Endothelial cell of umbilical vein (primary cell): ENCODE measurements at regions not wholly inside any gene's neighbourhood (a gene's known extent, or its start where the extent isn't known, plus 50 kb on each side); places are given as distances from the start of the nearest gene placed in this dataset.

Experiments used
- BruUV-seq: library from RNA; stranded (reverse); fragments of 400-500 nt; replicated peaks from 2 replicates; lab custom pipeline; 2021; lab: Mats Ljungman, UMichigan
- CTCF ChIA-PET: fragments of 300-600, 350-600 bp; sonication (Branson Sonifier 250); formaldehyde crosslinking; loops from one replicate; lab custom pipeline; 2021; ENCODE audit warnings: antibody characterized with exemption, inconsistent platforms; lab: Charles Lee
- POLR2A ChIA-PET: fragments of 300-600, 350-600 bp; sonication (Branson Sonifier 250); formaldehyde crosslinking; loops from one replicate; lab custom pipeline; 2021; ENCODE audit warnings: antibody characterized with exemption, inconsistent platforms; lab: Charles Lee
- DNase-seq: peaks from one replicate; pipeline ENCODE4 v3.0.0-alpha.2; 2011; ENCODE audit warnings: low read depth, low spot score
- FAIRE-seq: peaks from 2 replicates; lab custom pipeline; 2011; peaks lifted over from hg19 to GRCh38; lab: Jason Lieb, UNC
- H2AFZ ChIP-seq: 2 replicates; pipeline ENCODE4 v1.6.0; 2012; ENCODE audit warnings: low read depth, low read length, control low read depth, inconsistent platforms
- H3K27ac ChIP-seq: 2 replicates; pipeline ENCODE4 v1.5.1; 2011; ENCODE audit warnings: low read depth, mild to moderate bottlenecking, control low read depth, low read length, moderate library complexity; ENCODE audit not compliant: insufficient read depth
- H3K27me3 ChIP-seq, 2 experiments: 2 replicates each; pipeline versions ENCODE4 v1.6.0 to v1.6.1; 2011; ENCODE audit warnings: low read length in 2 of 2, mixed read lengths in 1 of 2; ENCODE audit not compliant: control insufficient read depth in 2 of 2, insufficient read depth in 2 of 2
- H3K36me3 ChIP-seq, 2 experiments: 2 replicates in 1 of 2; 3 replicates in 1 of 2; pipeline ENCODE4 v1.5.1; 2011; ENCODE audit warnings: low read length in 2 of 2, mild to moderate bottlenecking in 1 of 2, moderate library complexity in 1 of 2; ENCODE audit not compliant: control insufficient read depth in 2 of 2, insufficient read depth in 2 of 2; ENCODE audit errors: extremely low read depth in 1 of 2
- H3K4me1 ChIP-seq: 3 replicates; pipeline ENCODE4 v1.5.1; 2011; ENCODE audit warnings: mild to moderate bottlenecking, low read length; ENCODE audit not compliant: control insufficient read depth, insufficient read depth; ENCODE audit errors: extremely low read depth
- H3K4me2 ChIP-seq: 2 replicates; pipeline ENCODE4 v1.6.1; 2011; ENCODE audit warnings: low read length, control low read depth, mixed read lengths; ENCODE audit not compliant: insufficient read depth
- H3K4me3 ChIP-seq, 3 experiments: fragments of 200-600 bp in 1 of 3; sonication (generic), shearing (Covaris generic) in 1 of 3; replicated peaks in 1 of 3; 2 replicates each; pipeline ENCODE4 v1.5.1; 2011 to 2016; ENCODE audit warnings: control low read depth in 3 of 3, low read length in 3 of 3, mild to moderate bottlenecking in 2 of 3, inconsistent platforms in 1 of 3, low read depth in 1 of 3, moderate library complexity in 1 of 3; ENCODE audit not compliant: insufficient read depth in 1 of 3
- H3K79me2 ChIP-seq: 2 replicates; pipeline ENCODE4 v1.6.0; 2012; ENCODE audit warnings: low read length, inconsistent platforms; ENCODE audit not compliant: control insufficient read depth, insufficient read depth
- H3K9ac ChIP-seq: replicated peaks from 2 replicates; pipeline ENCODE3; 2011; ENCODE audit warnings: low read length, control low read depth; ENCODE audit not compliant: insufficient read depth; ENCODE audit errors: extremely low read depth
- H3K9me1 ChIP-seq: replicated peaks from 3 replicates; pipeline ENCODE4 v1.6.0; 2011; ENCODE audit warnings: mild to moderate bottlenecking, low read length; ENCODE audit not compliant: control insufficient read depth, insufficient read depth; ENCODE audit errors: extremely low read depth
- H3K9me3 ChIP-seq: replicated peaks from 2 replicates; pipeline ENCODE4 v1.5.1; 2012; ENCODE audit warnings: low read length, inconsistent platforms; ENCODE audit not compliant: control insufficient read depth, insufficient read depth
- H4K20me1 ChIP-seq: replicated peaks from 2 replicates; pipeline ENCODE3; 2011; ENCODE audit warnings: mild to moderate bottlenecking, low read length; ENCODE audit not compliant: control insufficient read depth, insufficient read depth; ENCODE audit errors: extremely low read depth
- CTCF ChIP-seq, 2 donors: IDR thresholded peaks; 1 replicate in 1 of 2; 2 replicates in 1 of 2; pipeline ENCODE4 v1.5.1; 2011; ENCODE audit warnings: low read length in 2 of 2, mild to moderate bottlenecking in 2 of 2, moderate library complexity in 2 of 2, control low read depth in 1 of 2, inconsistent platforms in 1 of 2, low read depth in 1 of 2; ENCODE audit not compliant: insufficient read depth in 1 of 2; ENCODE audit errors: extremely low read depth in 1 of 2
- FOS ChIP-seq: IDR thresholded peaks from 2 replicates; pipeline ENCODE4 v1.6.1; 2011; ENCODE audit warnings: mild to moderate bottlenecking, low read length, moderate library complexity, borderline replicate concordance; ENCODE audit not compliant: insufficient read depth
- GATA2 ChIP-seq: IDR thresholded peaks from 2 replicates; pipeline ENCODE4 v1.7.0; 2011; ENCODE audit warnings: low read depth, mild to moderate bottlenecking, moderate library complexity, mixed read lengths, low read length; ENCODE audit not compliant: insufficient read length, insufficient read depth
- JUN ChIP-seq: IDR thresholded peaks from 2 replicates; pipeline ENCODE4 v1.6.1; 2011; ENCODE audit warnings: borderline replicate concordance, low read depth; ENCODE audit not compliant: insufficient read length, insufficient read depth
- MAX ChIP-seq: IDR thresholded peaks from 2 replicates; pipeline ENCODE4 v1.6.1; 2011; ENCODE audit not compliant: insufficient read depth, insufficient read length
- MYC ChIP-seq: IDR thresholded peaks from one replicate; pipeline ENCODE4 v1.6.1; 2011; ENCODE audit warnings: mild to moderate bottlenecking, low read depth, low read length
- dilution Hi-C: fragments of 300-500 bp; cut with MboI; formaldehyde crosslinking; loops from one replicate; pipeline ENCODE4 v1.15.0; 2019; ENCODE audit warnings: low sequenced_read_pairs; ENCODE audit not compliant: extremely low pct_ligation_motif_present
- intact Hi-C: fragments of 100-400 bp; cut with micrococcal nuclease; formaldehyde crosslinking; loops from one replicate; pipeline ENCODE4 v1.10.0; 2022

GRCh38 chr6:137706083-137706750, 160.8 kb upstream of the TNFAIP3 start:
- Histone ChIP-seq H3K36me3 (no peaks in the 10 kb centered on the region), H3K27ac (no peak overlapping the region), H3K9me1 (no peaks in the 10 kb centered on the region), H2AFZ (no peak overlapping the region), H3K4me3 (no peak overlapping the region), H3K27me3 (no peaks in the 10 kb centered on the region), H3K4me1 (peaks cover 4% of the 10 kb centered on the region), H3K9me3 (no peaks in the 10 kb centered on the region), H4K20me1 (no peaks in the 10 kb centered on the region), H3K4me2 (no peak overlapping the region), H3K79me2 (no peaks in the 10 kb centered on the region), H3K9ac (no peak overlapping the region)
- ChIA-PET POLR2A (no interaction called here), CTCF (interaction anchor here (1.1 to 3.9 kb wide), 8 partner anchors 161 to 300 kb away, joined by 3 to 72 read pairs (median 5); partner anchors contain the start of gene TNFAIP3)
- dilution Hi-C loops (no loop called here), intact Hi-C loops (loop anchor here (5.0 kb wide), 2 partner anchors 96 to 146 kb away; no protein-coding TSS in a partner anchor)
- TF ChIP-seq JUN (no peak), MAX (no peak), FOS (no peak), CTCF (IDR thresholded peaks at IDR 0.05; ENCODE audit: extremely low read depth in 1 of 2, insufficient read depth in 1 of 2, low read depth in 1 of 2, low read length in 2 of 2) (no peak), MYC (no peak), GATA2 (no peak)
- no TSS peak for BruUV-seq
- FAIRE-seq, result no peak
- no peak for DNase-seq
